Neural cell (in vitro differentiated cells): ENCODE measurements at regions not wholly inside any gene's neighbourhood (a gene's known extent, or its start where the extent isn't known, plus 50 kb on each side); places are given as distances from the start of the nearest gene placed in this dataset.
A peak's percentile ranks its signal among the peaks of the same experiment; 100 is the strongest.

Experiments used
- H2AFZ ChIP-seq: fragments of 200-600, 300-800 bp; sonication (generic), shearing (Covaris generic); 2 replicates; pipeline ENCODE4 v1.6.0; 2014; ENCODE audit warnings: low read depth, mild to moderate bottlenecking, antibody characterized with exemption, low read length, moderate library complexity
- H3F3A ChIP-seq: fragments of 200-600 bp; shearing (Covaris generic); 2 replicates; pipeline ENCODE4 v1.6.1; 2016; ENCODE audit warnings: mild to moderate bottlenecking, moderate library complexity, mixed read lengths, antibody characterized with exemption, low read length; ENCODE audit not compliant: insufficient read depth, poor library complexity, severe bottlenecking
- H3K27ac ChIP-seq: fragments of 200-600, 300-800 bp; sonication (generic), shearing (Covaris generic); 2 replicates; pipeline ENCODE4 v1.5.1; 2014; ENCODE audit warnings: mild to moderate bottlenecking, low read length, moderate library complexity
- H3K27me3 ChIP-seq: fragments of 300-800, 200-600 bp; sonication (generic), shearing (Covaris generic); 2 replicates; pipeline ENCODE4 v1.6.0; 2014; ENCODE audit warnings: mild to moderate bottlenecking, low read depth, low read length, moderate library complexity; ENCODE audit not compliant: insufficient read depth
- H3K36me3 ChIP-seq: fragments of 300-800, 200-600 bp; sonication (generic), shearing (Covaris generic); 2 replicates; pipeline ENCODE4 v1.5.1; 2014; ENCODE audit warnings: mild to moderate bottlenecking, antibody characterized with exemption, low read length, moderate library complexity; ENCODE audit not compliant: insufficient read depth
- H3K4me2 ChIP-seq: fragments of 300-800, 200-600 bp; sonication (generic), shearing (Covaris generic); 2 replicates; pipeline ENCODE4 v1.6.0; 2014; ENCODE audit warnings: mild to moderate bottlenecking, low read length
- H3K4me3 ChIP-seq: fragments of 300-800, 200-600 bp; sonication (generic), shearing (Covaris generic); 2 replicates; pipeline ENCODE4 v1.5.1; 2014; ENCODE audit warnings: mild to moderate bottlenecking, low read length, moderate library complexity
- H3K79me2 ChIP-seq: fragments of 200-600 bp; shearing (Covaris generic); replicated peaks from 2 replicates; pipeline ENCODE4 v1.6.0; 2014; ENCODE audit warnings: mild to moderate bottlenecking, low read length, moderate library complexity; ENCODE audit not compliant: insufficient read depth
- H3K9ac ChIP-seq: fragments of 300-800, 200-600 bp; sonication (generic), shearing (Covaris generic); 2 replicates; pipeline ENCODE4 v1.6.1; 2016; ENCODE audit warnings: mild to moderate bottlenecking, low read length, mixed read lengths
- H3K9me2 ChIP-seq: fragments of 200-600 bp; shearing (Covaris generic); 2 replicates; pipeline ENCODE4 v1.6.1; 2016; ENCODE audit warnings: mild to moderate bottlenecking, low read length, mixed read lengths; ENCODE audit not compliant: insufficient read depth
- H3K9me3 ChIP-seq: fragments of 200-600, 300-800 bp; sonication (generic), shearing (Covaris generic); 2 replicates; pipeline ENCODE4 v1.6.1; 2016; ENCODE audit warnings: mild to moderate bottlenecking, mixed run types, low read length, moderate library complexity, mixed read lengths
- H4K20me1 ChIP-seq: fragments of 200-600 bp; shearing (Covaris generic); 2 replicates; pipeline ENCODE4 v1.6.1; 2016; ENCODE audit warnings: mild to moderate bottlenecking, mixed run types; ENCODE audit not compliant: insufficient read depth
- EP300 ChIP-seq: fragments of 450-650 bp; conservative IDR thresholded peaks from 2 replicates; pipeline ENCODE4 v1.6.1; 2014; ENCODE audit warnings: antibody characterized with exemption, mild to moderate bottlenecking, moderate library complexity; ENCODE audit not compliant: poor library complexity, severe bottlenecking
- EZH2 ChIP-seq: fragments of 200-600, 300-800 bp; shearing (Covaris generic), sonication (generic); IDR thresholded peaks from 2 replicates; pipeline ENCODE4 v1.6.1; 2014; ENCODE audit warnings: antibody characterized with exemption, low read length, borderline replicate concordance, mild to moderate bottlenecking; ENCODE audit not compliant: insufficient read depth, poor library complexity, severe bottlenecking
- MXI1 ChIP-seq: fragments of 450-650 bp; conservative IDR thresholded peaks from 2 replicates; pipeline ENCODE4 v1.6.1; 2014; ENCODE audit warnings: antibody characterized with exemption, mild to moderate bottlenecking; ENCODE audit not compliant: poor library complexity, severe bottlenecking
- POLR2AphosphoS5 ChIP-seq: IDR thresholded peaks from 2 replicates; pipeline ENCODE4 v1.6.1; 2012
- RAD21 ChIP-seq: fragments of 450-650 bp; conservative IDR thresholded peaks from 2 replicates; pipeline ENCODE4 v1.6.1; 2014; ENCODE audit warnings: antibody characterized with exemption, mild to moderate bottlenecking, moderate library complexity
- SMC3 ChIP-seq: fragments of 450-650 bp; conservative IDR thresholded peaks from 2 replicates; pipeline ENCODE4 v1.6.1; 2014; ENCODE audit warnings: antibody characterized with exemption, mild to moderate bottlenecking, moderate library complexity; ENCODE audit not compliant: poor library complexity
- TAF1 ChIP-seq: IDR thresholded peaks from 2 replicates; pipeline ENCODE4 v1.6.1; 2012; ENCODE audit warnings: low read depth
- TF ChIP-seq, protein P1 (sequence below): fragments of 450-650 bp; IDR thresholded peaks from 2 replicates; pipeline ENCODE4 v1.5.1; 2014; ENCODE audit warnings: antibody characterized with exemption, mild to moderate bottlenecking, moderate library complexity; ENCODE audit not compliant: poor library complexity, severe bottlenecking
- TF ChIP-seq, protein P2 (sequence below): IDR thresholded peaks from 2 replicates; pipeline ENCODE4 v1.6.1; 2012; ENCODE audit warnings: borderline replicate concordance

DNA sequence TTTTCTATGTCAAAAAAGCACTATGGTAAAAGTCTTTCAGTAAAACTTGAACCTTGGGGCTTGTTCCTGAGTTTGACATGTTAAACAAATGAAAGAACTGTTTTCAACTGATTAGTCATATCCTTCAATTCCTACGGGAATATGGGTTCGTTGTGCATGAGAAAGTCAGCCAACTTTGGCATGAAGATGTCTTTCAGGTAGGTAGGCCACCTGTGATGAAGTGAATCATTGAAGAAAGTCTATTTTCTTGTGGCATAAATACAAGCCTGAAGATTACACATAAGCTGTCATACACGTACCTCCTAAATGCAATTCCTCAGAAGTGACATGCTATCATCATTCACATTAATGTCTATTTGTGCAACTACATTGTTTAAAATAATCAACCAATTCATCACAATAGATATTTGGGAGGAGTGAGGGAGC lies 513.0 kb downstream of the IRS2 start:
- no peaks in the 10 kb centered on the region for H4K20me1 ChIP-seq
- H2AFZ ChIP-seq = no peak overlapping the region
- TF ChIP-seq EZH2 (no peak), EP300 (no peak), POLR2AphosphoS5 (peak; percentile 47), SMC3 (no peak)
- TF ChIP-seq, protein P1, sequence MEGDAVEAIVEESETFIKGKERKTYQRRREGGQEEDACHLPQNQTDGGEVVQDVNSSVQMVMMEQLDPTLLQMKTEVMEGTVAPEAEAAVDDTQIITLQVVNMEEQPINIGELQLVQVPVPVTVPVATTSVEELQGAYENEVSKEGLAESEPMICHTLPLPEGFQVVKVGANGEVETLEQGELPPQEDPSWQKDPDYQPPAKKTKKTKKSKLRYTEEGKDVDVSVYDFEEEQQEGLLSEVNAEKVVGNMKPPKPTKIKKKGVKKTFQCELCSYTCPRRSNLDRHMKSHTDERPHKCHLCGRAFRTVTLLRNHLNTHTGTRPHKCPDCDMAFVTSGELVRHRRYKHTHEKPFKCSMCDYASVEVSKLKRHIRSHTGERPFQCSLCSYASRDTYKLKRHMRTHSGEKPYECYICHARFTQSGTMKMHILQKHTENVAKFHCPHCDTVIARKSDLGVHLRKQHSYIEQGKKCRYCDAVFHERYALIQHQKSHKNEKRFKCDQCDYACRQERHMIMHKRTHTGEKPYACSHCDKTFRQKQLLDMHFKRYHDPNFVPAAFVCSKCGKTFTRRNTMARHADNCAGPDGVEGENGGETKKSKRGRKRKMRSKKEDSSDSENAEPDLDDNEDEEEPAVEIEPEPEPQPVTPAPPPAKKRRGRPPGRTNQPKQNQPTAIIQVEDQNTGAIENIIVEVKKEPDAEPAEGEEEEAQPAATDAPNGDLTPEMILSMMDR = no peak
- H3K4me2 ChIP-seq = no peak overlapping the region
- H3F3A ChIP-seq = no peaks in the 10 kb centered on the region
- no peaks in the 10 kb centered on the region for H3K9me2 ChIP-seq
- no peak overlapping the region for H3K4me3 ChIP-seq
- H3K36me3 ChIP-seq = no peaks in the 10 kb centered on the region
- no peaks in the 10 kb centered on the region for H3K27me3 ChIP-seq
- no peaks in the 10 kb centered on the region for H3K79me2 ChIP-seq
- no peak overlapping the region for H3K27ac ChIP-seq
- H3K9ac ChIP-seq = no peak overlapping the region
- H3K9me3 ChIP-seq = no peaks in the 10 kb centered on the region

DNA sequence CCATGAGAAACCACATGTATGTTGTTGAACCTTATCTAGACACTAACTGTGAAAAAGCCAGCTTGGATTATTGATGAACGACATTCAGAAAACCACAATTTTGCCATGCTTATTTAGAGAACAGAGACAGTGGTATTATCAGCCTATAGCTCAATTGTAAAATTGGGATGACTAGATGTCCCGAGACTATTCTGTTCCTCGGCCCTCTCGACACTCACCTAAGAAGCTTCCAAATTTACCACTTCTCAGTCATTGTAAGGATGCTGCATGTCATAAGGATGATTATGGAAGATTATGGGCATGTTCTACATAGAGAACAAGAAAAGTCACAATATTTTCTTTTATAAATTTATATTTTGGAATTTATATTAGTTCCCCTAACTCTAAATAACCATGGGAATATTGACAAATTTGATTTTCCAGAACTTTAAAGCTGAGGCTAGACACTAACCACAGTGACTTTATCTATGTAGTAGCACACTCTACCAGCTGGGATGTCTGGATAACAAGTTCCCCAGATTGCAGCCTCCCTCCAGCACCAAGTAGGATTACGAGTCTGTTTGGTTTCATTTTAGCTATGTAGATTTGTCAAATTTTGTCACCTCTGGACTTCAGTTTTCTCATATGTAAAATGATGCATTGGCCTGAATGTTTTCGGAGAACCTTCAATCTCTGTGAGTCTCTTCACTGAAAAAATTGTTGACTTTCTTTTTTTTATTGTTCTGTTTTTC lies 513.6 kb downstream of the IRS2 start:
- Histone ChIP-seq H2AFZ (no peak overlapping the region), H3K27me3 (no peaks in the 10 kb centered on the region), H3F3A (no peaks in the 10 kb centered on the region), H3K9me2 (no peaks in the 10 kb centered on the region), H3K4me3 (no peak overlapping the region), H3K4me2 (no peak overlapping the region), H3K9me3 (no peaks in the 10 kb centered on the region), H4K20me1 (no peaks in the 10 kb centered on the region), H3K79me2 (no peaks in the 10 kb centered on the region), H3K36me3 (no peaks in the 10 kb centered on the region), H3K9ac (no peak overlapping the region), H3K27ac (no peak overlapping the region)
- TF ChIP-seq, protein P2, sequence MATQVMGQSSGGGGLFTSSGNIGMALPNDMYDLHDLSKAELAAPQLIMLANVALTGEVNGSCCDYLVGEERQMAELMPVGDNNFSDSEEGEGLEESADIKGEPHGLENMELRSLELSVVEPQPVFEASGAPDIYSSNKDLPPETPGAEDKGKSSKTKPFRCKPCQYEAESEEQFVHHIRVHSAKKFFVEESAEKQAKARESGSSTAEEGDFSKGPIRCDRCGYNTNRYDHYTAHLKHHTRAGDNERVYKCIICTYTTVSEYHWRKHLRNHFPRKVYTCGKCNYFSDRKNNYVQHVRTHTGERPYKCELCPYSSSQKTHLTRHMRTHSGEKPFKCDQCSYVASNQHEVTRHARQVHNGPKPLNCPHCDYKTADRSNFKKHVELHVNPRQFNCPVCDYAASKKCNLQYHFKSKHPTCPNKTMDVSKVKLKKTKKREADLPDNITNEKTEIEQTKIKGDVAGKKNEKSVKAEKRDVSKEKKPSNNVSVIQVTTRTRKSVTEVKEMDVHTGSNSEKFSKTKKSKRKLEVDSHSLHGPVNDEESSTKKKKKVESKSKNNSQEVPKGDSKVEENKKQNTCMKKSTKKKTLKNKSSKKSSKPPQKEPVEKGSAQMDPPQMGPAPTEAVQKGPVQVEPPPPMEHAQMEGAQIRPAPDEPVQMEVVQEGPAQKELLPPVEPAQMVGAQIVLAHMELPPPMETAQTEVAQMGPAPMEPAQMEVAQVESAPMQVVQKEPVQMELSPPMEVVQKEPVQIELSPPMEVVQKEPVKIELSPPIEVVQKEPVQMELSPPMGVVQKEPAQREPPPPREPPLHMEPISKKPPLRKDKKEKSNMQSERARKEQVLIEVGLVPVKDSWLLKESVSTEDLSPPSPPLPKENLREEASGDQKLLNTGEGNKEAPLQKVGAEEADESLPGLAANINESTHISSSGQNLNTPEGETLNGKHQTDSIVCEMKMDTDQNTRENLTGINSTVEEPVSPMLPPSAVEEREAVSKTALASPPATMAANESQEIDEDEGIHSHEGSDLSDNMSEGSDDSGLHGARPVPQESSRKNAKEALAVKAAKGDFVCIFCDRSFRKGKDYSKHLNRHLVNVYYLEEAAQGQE = no peak
- TF ChIP-seq EZH2 (no peak), POLR2AphosphoS5 (no peak), TAF1 (no peak), EP300 (no peak), SMC3 (no peak), RAD21 (no peak), MXI1 (no peak)
- TF ChIP-seq, protein P1 = no peak
